BE2C (cell line): ENCODE measurements at regions not wholly inside any gene's neighbourhood (a gene's known extent, or its start where the extent isn't known, plus 50 kb on each side); places are given as distances from the start of the nearest gene placed in this dataset.

ENCODE experiments used
- DNase-seq: peaks from one replicate; pipeline ENCODE4 v3.0.0-alpha.2; 2020
- H3K27me3 ChIP-seq: fragments of 250-450 bp; sonication (Bioruptor Pico); 2 replicates; pipeline ENCODE4 v1.5.1; 2020; ENCODE audit warnings: mild to moderate bottlenecking
- H3K36me3 ChIP-seq: fragments of 250-450 bp; sonication (Bioruptor Pico); 2 replicates; pipeline ENCODE4 v1.5.1; 2020; ENCODE audit warnings: mild to moderate bottlenecking
- H3K4me1 ChIP-seq: fragments of 250-450 bp; sonication (Bioruptor Pico); 2 replicates; pipeline ENCODE4 v1.5.1; 2020
- H3K4me3 ChIP-seq: 2 replicates; pipeline ENCODE4 v1.5.1; 2011; ENCODE audit warnings: low read depth, low read length
- H3K9me3 ChIP-seq: fragments of 250-450 bp; sonication (Bioruptor Pico); 2 replicates; pipeline ENCODE4 v1.5.1; 2020
- TF ChIP-seq, protein P1 (sequence below): IDR thresholded peaks from 2 replicates; pipeline ENCODE4 v1.5.1; 2012; ENCODE audit warnings: mild to moderate bottlenecking, low read depth, low read length

DNA sequence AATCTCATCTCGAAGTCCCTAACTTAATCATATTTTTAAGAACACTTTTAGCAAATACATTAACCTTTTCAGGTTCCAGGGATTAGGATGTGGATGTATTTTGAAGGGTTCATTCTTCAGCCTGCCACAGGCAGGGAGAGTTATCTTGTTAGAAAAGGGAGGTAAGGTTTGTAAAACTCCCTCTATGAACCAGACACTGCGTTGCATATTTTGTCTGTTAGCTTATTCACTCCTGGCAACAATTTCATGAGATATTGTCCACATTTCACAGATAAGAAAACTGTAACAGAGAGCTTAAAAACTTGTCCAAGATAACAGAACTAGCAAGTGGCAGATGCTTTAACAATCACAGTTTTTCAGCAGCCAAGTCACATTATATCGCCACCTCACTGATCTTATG is 155.4 kb downstream of the DIPK2A start:
- TF ChIP-seq, protein P1, sequence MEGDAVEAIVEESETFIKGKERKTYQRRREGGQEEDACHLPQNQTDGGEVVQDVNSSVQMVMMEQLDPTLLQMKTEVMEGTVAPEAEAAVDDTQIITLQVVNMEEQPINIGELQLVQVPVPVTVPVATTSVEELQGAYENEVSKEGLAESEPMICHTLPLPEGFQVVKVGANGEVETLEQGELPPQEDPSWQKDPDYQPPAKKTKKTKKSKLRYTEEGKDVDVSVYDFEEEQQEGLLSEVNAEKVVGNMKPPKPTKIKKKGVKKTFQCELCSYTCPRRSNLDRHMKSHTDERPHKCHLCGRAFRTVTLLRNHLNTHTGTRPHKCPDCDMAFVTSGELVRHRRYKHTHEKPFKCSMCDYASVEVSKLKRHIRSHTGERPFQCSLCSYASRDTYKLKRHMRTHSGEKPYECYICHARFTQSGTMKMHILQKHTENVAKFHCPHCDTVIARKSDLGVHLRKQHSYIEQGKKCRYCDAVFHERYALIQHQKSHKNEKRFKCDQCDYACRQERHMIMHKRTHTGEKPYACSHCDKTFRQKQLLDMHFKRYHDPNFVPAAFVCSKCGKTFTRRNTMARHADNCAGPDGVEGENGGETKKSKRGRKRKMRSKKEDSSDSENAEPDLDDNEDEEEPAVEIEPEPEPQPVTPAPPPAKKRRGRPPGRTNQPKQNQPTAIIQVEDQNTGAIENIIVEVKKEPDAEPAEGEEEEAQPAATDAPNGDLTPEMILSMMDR = no peak

DNA sequence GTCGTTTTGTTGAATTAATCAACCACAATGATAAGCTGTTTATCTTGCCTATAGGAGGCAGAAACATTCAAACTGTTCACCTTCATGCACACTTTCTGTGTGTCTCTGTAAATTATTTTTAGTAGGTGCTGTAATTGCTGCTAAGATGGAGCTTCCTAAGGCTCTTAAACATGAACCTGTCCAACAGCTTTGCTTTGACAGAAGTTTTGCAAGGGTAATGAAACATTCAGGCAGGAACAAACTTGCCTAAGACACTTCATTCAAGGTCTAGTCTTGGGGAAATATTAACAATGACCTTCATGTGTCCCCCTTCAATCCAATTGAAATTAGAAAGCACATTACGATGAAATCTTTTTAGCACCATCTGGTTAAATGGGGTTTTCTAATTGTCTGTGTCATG is 156.1 kb downstream of the DIPK2A start:
- TF ChIP-seq, protein P1 = no peak
- Histone ChIP-seq H3K27me3 (no peaks in the 10 kb centered on the region), H3K36me3 (no peaks in the 10 kb centered on the region), H3K4me1 (no peaks in the 10 kb centered on the region), H3K4me3 (no peak overlapping the region), H3K9me3 (no peaks in the 10 kb centered on the region)
- DNase-seq = no peak

More for the DNA sequence above, 155.4 kb downstream of the DIPK2A start:
- H3K27me3 ChIP-seq = no peaks in the 10 kb centered on the region
- H3K4me3 ChIP-seq = no peak overlapping the region
- no peak for DNase-seq
- H3K9me3 ChIP-seq = no peaks in the 10 kb centered on the region
- no peaks in the 10 kb centered on the region for H3K36me3 ChIP-seq
- no peaks in the 10 kb centered on the region for H3K4me1 ChIP-seq

DNA sequence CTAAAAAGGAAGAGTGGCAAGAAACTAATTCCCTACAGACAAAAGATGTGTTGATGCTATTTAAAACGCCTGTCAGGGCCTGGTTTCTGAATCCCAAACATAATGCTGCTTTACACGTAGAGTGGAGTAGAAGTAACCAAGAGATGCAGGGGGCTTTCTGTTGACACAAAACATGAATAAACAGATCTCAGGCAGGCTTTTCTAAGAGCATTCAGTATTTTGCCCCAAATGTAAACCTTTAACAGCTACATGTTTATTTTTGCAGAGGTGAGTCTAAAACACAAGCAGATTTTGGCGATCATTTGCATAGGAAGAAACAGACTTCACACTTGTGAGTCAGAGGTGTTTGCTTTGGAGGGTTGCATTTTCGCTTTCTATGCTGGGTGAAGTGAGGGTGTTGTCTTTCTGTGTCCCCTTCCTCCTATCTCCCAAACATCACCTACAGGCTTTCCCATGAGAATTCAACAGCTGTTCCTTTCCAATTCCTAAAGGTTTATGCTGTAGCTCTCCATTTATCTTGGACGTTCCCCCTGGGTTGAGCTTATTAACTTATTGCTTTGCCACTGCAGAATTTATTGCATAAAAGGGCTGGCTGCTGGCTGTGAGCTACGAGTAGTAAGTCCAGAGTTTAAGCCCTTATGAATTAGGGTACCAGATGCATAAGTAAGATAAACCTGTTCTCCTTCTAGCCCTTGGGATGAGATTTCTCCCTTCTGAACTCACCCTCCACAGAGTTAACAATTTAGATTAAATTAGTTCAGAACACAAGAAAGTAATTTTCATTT is 156.7 kb downstream of the DIPK2A start:
- TF ChIP-seq, protein P1 = no peak
- Histone ChIP-seq H3K4me1 (no peaks in the 10 kb centered on the region), H3K27me3 (no peaks in the 10 kb centered on the region), H3K9me3 (no peaks in the 10 kb centered on the region), H3K4me3 (no peak overlapping the region), H3K36me3 (no peaks in the 10 kb centered on the region)
- no peak for DNase-seq

DNA sequence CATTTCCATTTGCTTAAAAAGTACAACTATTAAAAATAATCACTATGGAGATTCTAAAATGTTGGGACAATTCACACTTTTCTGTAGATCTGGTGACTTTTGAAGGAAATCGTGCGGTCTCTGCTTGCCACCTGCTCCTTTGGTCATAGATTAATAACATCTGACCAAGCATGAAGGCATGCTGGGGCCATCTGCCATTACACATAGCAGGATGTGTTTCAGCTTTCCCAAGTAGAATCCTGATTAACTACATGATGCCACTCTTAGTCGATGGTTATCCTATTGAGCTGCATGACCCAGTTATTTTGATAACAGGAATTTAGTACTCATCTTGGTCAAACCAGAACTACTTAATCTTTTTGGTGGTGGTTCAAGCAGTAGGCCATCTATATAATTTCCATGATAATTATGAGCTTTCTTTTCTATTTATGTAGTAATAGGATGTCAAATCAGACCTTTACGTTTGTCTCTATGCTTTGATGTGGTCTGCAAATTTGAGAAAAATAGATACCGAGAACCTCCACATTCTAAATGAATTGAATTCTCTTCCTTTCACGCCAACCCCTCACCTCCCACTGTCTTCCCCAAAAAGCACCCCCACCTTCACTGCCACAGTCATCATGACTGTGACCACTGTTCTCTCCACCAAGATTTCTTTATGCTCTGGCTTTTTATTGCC is 158.1 kb downstream of the DIPK2A start:
- Histone ChIP-seq H3K4me3 (no peak overlapping the region), H3K9me3 (no peaks in the 10 kb centered on the region), H3K4me1 (no peaks in the 10 kb centered on the region), H3K27me3 (no peaks in the 10 kb centered on the region), H3K36me3 (no peaks in the 10 kb centered on the region)
- TF ChIP-seq, protein P1 = no peak
- DNase-seq = no peak

DNA sequence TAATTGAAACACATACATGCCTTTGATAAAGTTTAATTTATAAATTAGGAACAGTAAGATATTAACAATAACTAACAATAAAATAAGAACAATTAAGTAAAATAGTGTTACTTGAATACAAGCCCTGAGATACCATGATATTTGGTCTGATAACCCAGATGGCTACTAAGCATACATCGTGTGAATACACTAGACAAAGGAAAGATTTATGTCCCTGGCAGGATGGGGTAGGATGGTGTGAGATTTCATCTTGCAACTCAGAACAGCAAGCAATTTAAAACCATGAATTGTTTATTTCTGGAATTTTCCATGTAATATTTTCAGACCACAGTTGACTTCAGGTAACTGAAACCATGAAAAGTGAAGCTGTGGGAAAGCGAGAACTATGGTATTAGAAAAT is 169.5 kb downstream of the DIPK2A start:
- no peak overlapping the region for H3K4me3 ChIP-seq
- no peak for DNase-seq

More for the DNA sequence above, 169.5 kb downstream of the DIPK2A start:
- H3K27me3 ChIP-seq = no peaks in the 10 kb centered on the region
- H3K4me1 ChIP-seq = no peaks in the 10 kb centered on the region
- TF ChIP-seq, protein P1 = no peak
- no peaks in the 10 kb centered on the region for H3K9me3 ChIP-seq
- H3K36me3 ChIP-seq = no peaks in the 10 kb centered on the region
